GM23338 (cell line): ENCODE measurements at regions not wholly inside any gene's neighbourhood (a gene's known extent, or its start where the extent isn't known, plus 50 kb on each side); places are given as distances from the start of the nearest gene placed in this dataset.

ENCODE experiments used
- EZH2phosphoT487 ChIP-seq: fragments of 200-600 bp; sonication (generic); IDR thresholded peaks from one replicate; pipeline ENCODE4 v1.8.1; 2018; ENCODE audit warnings: antibody characterized with exemption; ENCODE audit not compliant: unreplicated experiment
- POLR2AphosphoS5 ChIP-seq: IDR thresholded peaks from 2 replicates; pipeline ENCODE4 v1.6.1; 2016; ENCODE audit warnings: antibody characterized with exemption, low read depth

DNA sequence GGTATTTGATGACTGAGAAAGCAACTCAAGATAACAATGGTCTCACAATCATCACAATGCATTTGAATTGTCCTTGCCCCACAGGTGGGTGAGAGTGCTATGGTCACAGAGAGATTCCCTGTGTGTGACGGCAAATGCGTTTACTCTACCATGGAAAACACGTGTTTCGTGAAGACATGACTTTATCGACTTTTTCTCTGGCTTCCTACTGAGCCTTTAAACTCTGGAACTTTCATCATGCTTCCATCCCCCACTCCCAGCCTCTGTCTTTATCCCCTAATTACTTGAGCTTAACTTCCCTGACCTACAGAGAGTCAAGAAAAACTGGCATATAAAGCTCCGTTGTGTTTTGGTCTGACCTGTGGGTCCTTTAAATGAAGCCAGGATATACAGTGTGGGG is 414.1 kb upstream of the CLINT1 start:
- TF ChIP-seq EZH2phosphoT487 (no peak), POLR2AphosphoS5 (no peak)
